GM20000 (cell line): ENCODE measurements at regions not wholly inside any gene's neighbourhood (a gene's known extent, or its start where the extent isn't known, plus 50 kb on each side); places are given as distances from the start of the nearest gene placed in this dataset.
A peak's percentile ranks its signal among the peaks of the same experiment; 100 is the strongest.

Experiments
- DNase-seq: peaks from one replicate; pipeline ENCODE4 v3.0.0; 2012; ENCODE audit warnings: low spot score
- CTCF ChIP-seq: IDR thresholded peaks from 2 replicates; pipeline ENCODE4 v1.5.1; 2012; ENCODE audit warnings: mild to moderate bottlenecking, control low read depth; ENCODE audit errors: extremely low read depth, missing control alignments

DNA sequence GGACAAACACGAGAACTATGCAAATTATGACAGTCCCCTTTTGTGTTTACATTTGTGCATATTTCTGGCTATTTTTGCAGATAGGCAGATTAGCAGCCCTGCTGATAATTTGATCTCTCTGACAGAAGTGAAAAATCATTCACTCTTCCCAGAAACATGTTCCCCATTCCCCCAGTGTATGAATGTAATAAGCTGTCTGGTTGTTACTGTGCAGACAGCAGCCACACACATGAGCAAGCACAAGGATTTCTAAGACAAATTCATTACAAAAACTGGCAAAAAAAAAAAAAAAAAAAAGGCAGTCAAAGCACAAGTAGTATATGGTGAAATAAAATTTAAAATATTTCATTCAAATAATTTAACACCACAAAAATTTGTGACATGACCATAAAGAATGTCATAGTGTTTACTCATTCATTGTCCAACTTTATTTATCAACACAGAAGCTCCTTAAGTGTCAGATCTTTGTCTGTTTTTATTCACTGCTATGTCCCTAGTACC lies 95.5 kb upstream of the VGLL2 start:
- no peak for DNase-seq
- TF ChIP-seq CTCF = no peak

GRCh38 chr6:117174835-117175360 lies 90.5 kb upstream of the VGLL2 start:
- no peak for DNase-seq
- no peak for TF ChIP-seq CTCF

DNA sequence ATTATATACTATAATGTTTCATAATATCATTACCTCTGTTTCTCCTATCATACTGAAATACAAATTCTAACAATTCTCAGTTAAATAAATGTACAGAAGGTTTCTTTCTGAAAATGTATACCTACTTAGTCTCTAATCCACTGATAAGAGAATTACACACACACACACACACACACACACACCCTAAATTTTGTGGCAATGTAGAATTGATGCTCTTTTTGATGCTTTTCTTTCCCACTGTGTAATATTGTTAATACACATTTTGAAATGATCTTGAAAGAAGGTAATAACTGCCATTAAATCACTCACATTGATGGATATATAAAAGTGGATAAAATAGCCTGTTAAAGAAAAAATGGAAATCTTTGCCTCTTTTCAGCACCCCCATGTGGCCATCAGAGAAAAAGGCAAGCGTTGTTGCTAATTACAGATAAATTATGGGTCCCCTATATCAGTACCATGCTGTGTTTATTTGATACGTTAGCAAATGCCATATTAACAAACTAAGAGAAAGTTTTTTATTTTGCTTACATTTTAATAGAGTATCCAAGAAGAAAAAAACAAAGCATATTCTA lies 76.6 kb upstream of the VGLL2 start:
- DNase-seq = no peak
- TF ChIP-seq CTCF = peak; percentile 19

DNA sequence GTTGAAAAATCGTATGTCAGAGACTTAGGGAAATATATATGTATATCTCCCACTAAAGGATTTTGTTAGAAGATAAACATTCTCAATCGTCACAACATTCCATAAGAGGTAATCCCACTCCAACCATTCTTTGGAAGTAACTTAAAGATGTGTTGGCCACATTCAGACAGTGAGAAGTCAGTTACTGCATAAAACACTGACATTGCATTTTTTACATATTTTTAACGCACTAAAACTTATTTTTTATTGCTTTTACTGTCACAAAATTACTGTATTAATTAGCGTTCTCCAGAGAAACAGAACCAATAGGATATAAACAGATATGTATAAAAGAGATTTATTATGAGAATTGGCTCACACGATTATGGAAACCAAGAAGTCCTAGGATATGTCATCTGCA lies 74.3 kb upstream of the VGLL2 start:
- no peak for TF ChIP-seq CTCF
- no peak for DNase-seq

DNA sequence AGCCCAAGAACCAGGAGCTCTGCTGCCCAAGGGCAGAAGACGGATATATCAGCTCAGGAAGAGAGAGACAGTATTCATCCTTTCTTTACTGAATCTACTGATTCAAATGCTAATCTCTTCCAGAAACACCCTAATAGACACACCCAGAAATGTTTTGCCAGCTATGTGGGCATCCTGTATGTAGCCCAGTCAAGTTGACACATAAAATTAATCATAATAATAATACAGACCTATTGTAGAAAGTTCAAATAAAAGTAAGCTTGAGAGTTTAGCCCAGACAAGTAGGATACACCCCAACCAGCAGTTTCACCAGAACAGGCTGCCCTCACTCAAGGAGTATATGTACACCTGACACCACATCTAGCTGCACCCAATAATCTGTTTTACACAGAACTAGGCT lies 73.9 kb upstream of the VGLL2 start:
- TF ChIP-seq CTCF = no peak
- no peak for DNase-seq

- no peak for DNase-seq
- no peak for TF ChIP-seq CTCF
Measured at GRCh38 chr6:117194271-117194670, 71.1 kb upstream of the VGLL2 start.

DNA sequence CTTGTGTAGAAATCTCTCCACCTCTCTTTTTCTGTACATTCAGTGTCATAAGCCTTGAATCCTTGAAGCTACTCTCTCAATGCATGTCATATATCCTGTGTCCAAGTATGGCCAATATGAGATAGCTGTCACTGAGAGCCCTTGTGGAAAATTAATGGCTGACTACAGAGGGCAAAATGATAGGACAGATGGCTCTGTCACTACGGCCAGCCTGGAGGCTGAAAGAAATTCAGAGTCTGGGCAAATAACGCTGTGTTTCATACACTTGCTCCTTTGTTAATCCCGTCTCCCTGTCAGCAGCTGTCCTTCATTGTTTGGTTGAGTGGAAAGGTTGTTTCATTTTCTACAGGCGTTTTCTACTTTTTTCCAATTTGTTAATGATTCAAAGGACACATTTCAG lies 70.4 kb upstream of the VGLL2 start:
- TF ChIP-seq CTCF = no peak

More for the DNA sequence above, 70.4 kb upstream of the VGLL2 start:
- DNase-seq = no peak
